ENCODE measurements at regions not wholly inside any gene's neighbourhood (a gene's known extent, or its start where the extent isn't known, plus 50 kb on each side); places are given as distances from the start of the nearest gene placed in this dataset.

DNA sequence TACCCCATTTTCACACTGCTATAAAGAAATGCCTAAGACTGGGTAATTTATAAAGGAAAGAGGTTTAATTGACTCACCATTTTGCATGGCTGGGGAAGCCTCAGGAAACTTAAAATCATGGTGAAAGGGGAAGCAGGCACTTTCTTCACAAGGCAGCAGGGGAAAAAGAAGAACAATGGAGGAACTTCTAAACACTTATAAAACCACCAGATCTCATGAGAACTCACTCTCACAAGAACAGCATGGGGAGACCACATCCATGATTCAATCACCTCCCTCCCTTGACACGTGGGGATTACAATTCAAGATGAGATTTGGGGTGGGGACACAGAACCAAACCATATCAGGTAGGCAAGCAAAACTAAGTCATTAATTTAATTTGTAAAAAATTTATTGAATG, 343.2 kb downstream of the FRK start:
- no peak overlapping the region for H3K4me3 Mint-ChIP-seq
- H3K27me3 Mint-ChIP-seq = no peaks in the 10 kb centered on the region
- no peaks in the 10 kb centered on the region for H3K9me3 Mint-ChIP-seq
- no peaks in the 10 kb centered on the region for H3K36me3 Mint-ChIP-seq (ENCODE audit: low read depth)
- H3K4me1 Mint-ChIP-seq (ENCODE audit: low read depth) = no peaks in the 10 kb centered on the region
- no peak overlapping the region for H3K27ac Mint-ChIP-seq

DNA sequence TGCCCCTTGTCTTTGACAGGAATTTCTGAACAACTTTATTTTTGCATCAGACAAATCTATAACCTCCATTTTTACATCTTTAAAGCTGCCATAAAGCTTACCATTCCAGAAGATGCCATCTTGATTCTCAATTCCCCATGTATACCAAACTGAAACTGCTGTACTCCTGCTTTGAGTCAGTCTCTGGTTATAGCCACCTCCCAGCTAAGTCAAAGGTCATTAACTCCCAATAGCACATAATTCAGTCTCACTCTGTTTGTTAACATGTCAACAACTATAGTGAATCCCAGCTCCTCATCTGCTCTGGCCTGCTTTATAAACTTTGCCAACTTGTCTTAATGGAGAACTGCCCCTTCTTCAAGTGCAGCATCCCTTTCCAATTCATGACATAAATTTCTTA, 343.6 kb downstream of the FRK start:
- H3K36me3 Mint-ChIP-seq (ENCODE audit: low read depth) = no peaks in the 10 kb centered on the region
- no peaks in the 10 kb centered on the region for H3K27me3 Mint-ChIP-seq
- H3K9me3 Mint-ChIP-seq = no peaks in the 10 kb centered on the region
- H3K27ac Mint-ChIP-seq = no peak overlapping the region
- H3K4me1 Mint-ChIP-seq (ENCODE audit: low read depth) = no peaks in the 10 kb centered on the region
- no peak overlapping the region for H3K4me3 Mint-ChIP-seq

DNA sequence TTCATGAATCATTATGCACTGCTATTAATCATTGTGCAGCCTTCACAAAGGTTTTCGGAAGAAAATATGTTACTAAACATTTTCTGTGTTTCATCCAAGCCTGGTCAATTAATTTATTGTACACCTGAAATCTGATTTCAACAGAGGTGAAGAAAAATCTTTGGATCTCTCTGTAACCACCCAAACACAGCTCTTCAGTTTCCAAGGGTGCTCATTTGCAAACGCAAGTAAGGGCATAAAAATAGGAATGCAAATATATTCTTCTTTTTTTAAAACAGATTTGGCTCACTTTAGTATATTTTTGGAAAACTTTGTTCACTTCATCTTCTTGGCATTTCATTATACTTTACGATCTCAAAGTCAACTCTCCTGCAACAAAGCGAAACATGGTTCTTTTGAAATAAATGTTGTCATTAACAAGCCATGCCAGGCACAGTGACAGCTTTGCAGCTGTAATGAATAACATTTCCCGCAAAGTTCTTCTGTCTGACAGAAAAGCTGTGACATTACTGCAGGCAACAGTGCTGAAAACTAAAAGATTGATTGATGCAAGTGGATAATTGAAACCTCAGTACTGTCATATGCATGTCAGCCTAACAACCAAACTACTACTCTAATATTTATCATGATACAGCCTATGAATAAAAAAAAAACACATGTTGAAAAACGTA, 348.3 kb downstream of the FRK start:
- Mint-ChIP-seq H3K4me3 (no peak overlapping the region), H3K36me3 (ENCODE audit: low read depth) (no peaks in the 10 kb centered on the region), H3K27me3 (no peaks in the 10 kb centered on the region), H3K27ac (no peak overlapping the region), H3K9me3 (no peaks in the 10 kb centered on the region), H3K4me1 (ENCODE audit: low read depth) (no peaks in the 10 kb centered on the region)

DNA sequence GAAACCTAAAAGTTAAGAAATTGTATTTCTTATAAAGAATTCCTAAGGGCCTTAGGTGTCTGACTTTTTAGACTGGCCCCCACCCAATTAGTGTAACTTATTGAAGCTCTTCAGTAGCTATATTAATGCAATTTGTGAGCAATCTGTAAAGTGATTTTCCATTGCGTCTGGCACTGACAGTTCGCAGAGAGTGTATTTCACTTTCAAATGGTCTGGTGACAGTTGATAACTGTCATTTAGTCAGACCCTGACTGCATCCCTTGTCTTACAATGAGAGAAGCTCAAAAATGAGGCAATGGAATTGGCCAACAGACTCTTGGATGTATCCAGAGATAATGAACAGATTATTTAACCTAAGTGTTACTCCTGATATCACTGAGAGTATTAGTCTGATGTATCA, 351.8 kb downstream of the FRK start:
- Mint-ChIP-seq H3K36me3 (ENCODE audit: low read depth) (no peaks in the 10 kb centered on the region), H3K27ac (no peak overlapping the region), H3K9me3 (peaks cover 4% of the 10 kb centered on the region), H3K4me1 (ENCODE audit: low read depth) (no peaks in the 10 kb centered on the region), H3K27me3 (no peaks in the 10 kb centered on the region), H3K4me3 (no peak overlapping the region)

GRCh38 chr6:115706981-115707380, 353.7 kb downstream of the FRK start:
- H3K4me3 Mint-ChIP-seq = no peak overlapping the region
- no peak overlapping the region for H3K27ac Mint-ChIP-seq
- no peaks in the 10 kb centered on the region for H3K27me3 Mint-ChIP-seq
- peaks cover 11% of the 10 kb centered on the region for H3K9me3 Mint-ChIP-seq
- H3K36me3 Mint-ChIP-seq (ENCODE audit: low read depth) = no peaks in the 10 kb centered on the region
- H3K4me1 Mint-ChIP-seq (ENCODE audit: low read depth) = no peaks in the 10 kb centered on the region

GRCh38 chr6:115706324-115706723, 354.4 kb downstream of the FRK start:
- no peaks in the 10 kb centered on the region for H3K4me1 Mint-ChIP-seq (ENCODE audit: low read depth)

GRCh38 chr6:115704028-115704427, 356.7 kb downstream of the FRK start:
- H3K36me3 Mint-ChIP-seq (ENCODE audit: low read depth) = no peaks in the 10 kb centered on the region
- H3K9me3 Mint-ChIP-seq = peaks cover 11% of the 10 kb centered on the region
- no peaks in the 10 kb centered on the region for H3K4me1 Mint-ChIP-seq (ENCODE audit: low read depth)
- H3K27me3 Mint-ChIP-seq = no peaks in the 10 kb centered on the region
- H3K27ac Mint-ChIP-seq = no peak overlapping the region
- no peak overlapping the region for H3K4me3 Mint-ChIP-seq

More at GRCh38 chr6:115706324-115706723, 354.4 kb downstream of the FRK start:
- Mint-ChIP-seq H3K9me3 (peaks cover 11% of the 10 kb centered on the region), H3K4me3 (no peak overlapping the region), H3K27me3 (no peaks in the 10 kb centered on the region), H3K36me3 (ENCODE audit: low read depth) (no peaks in the 10 kb centered on the region), H3K27ac (no peak overlapping the region)

DNA sequence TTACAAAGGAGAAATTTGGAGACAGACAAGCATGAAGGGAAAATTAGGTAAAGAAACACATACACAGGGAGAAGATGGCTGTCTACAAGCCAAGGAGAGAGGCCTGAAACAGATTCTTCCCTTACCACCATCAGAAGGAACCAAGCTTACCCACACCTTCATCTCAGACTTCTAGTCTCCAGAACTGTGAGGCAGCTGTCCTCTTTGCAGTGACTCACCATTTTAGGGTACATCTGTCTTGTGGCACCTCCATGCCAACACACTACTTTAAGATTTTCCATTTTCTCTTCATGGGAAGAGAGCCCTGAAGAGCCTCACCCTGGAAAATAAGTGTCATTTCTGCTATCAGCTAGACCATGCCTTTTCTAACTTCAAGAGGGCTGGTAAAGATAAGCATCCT, 369.3 kb downstream of the FRK start:
- Mint-ChIP-seq H3K36me3 (ENCODE audit: low read depth) (no peaks in the 10 kb centered on the region), H3K27me3 (no peaks in the 10 kb centered on the region), H3K9me3 (peaks cover 4% of the 10 kb centered on the region), H3K4me3 (no peak overlapping the region), H3K4me1 (ENCODE audit: low read depth) (no peaks in the 10 kb centered on the region), H3K27ac (no peak overlapping the region)

DNA sequence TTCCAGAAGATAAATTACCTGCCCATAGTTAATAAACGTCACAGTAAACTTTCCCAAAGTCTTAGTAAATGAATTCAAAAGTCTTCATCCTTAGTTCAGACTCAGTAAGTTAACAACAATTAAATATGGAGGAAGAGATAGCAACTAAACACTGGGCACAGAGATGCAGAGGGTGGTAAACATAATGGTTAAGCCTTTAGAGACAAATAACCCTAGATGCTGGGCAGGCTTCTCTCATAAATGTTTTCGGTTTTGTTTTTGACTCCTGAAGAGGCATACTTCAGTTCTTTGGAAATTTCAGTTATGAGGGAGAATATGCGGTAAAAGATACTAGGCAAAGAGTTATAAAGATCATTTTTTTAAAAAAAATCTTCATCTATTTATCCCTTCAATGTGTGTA, 369.8 kb downstream of the FRK start:
- Mint-ChIP-seq H3K27ac (no peak overlapping the region), H3K4me3 (no peak overlapping the region), H3K27me3 (no peaks in the 10 kb centered on the region), H3K9me3 (no peaks in the 10 kb centered on the region), H3K36me3 (ENCODE audit: low read depth) (no peaks in the 10 kb centered on the region), H3K4me1 (ENCODE audit: low read depth) (no peaks in the 10 kb centered on the region)

- Mint-ChIP-seq H3K4me1 (ENCODE audit: low read depth) (no peaks in the 10 kb centered on the region), H3K36me3 (ENCODE audit: low read depth) (no peaks in the 10 kb centered on the region), H3K27ac (no peak overlapping the region), H3K4me3 (no peak overlapping the region), H3K27me3 (no peaks in the 10 kb centered on the region), H3K9me3 (no peaks in the 10 kb centered on the region)
These were observed 378.5 kb downstream of the FRK start for GRCh38 chr6:115681978-115682775.

DNA sequence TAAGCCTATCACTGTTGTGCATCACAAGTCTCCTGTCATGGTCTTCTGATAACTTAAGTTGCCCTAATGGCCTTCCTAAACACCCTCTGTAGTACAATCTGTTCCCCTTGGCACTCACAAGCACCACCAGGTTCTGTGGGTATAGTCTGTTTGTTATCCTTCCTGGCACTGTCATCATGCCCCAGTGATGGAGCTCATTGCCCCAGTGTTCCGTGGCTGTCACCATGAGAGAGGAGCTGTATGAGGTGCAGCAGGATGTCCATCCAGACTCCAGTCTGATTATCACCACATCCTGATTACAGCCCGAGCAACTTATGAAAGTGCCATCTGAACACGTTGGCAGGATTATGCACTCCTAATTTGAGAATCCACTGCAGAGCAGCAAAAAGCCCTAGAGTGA, 380.1 kb downstream of the FRK start:
- Mint-ChIP-seq H3K36me3 (ENCODE audit: low read depth) (no peaks in the 10 kb centered on the region), H3K9me3 (no peaks in the 10 kb centered on the region), H3K27ac (no peak overlapping the region), H3K27me3 (no peaks in the 10 kb centered on the region), H3K4me3 (no peak overlapping the region), H3K4me1 (ENCODE audit: low read depth) (no peaks in the 10 kb centered on the region)

DNA sequence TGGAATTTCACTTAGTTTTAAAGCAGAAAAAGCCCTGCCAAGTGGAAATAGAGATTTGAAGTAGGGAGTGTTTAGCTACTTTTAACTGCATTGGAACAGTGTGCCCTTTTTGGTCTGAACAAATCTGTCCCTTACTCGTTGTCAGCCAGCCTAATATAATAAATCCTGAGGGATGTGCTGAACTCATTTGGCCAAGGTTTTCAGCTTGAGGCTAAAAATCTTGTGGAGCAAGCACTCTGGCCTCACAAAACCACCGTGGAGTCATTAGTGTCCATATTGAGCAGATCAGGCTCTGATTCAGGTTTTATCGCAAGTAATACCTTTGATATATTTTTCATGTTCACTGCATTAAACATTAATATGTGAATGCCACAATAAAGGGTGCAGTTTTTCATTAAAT, 383.5 kb downstream of the FRK start:
- Mint-ChIP-seq H3K36me3 (ENCODE audit: low read depth) (no peaks in the 10 kb centered on the region), H3K4me1 (ENCODE audit: low read depth) (no peaks in the 10 kb centered on the region), H3K4me3 (no peak overlapping the region), H3K27me3 (no peaks in the 10 kb centered on the region), H3K27ac (no peak overlapping the region), H3K9me3 (no peaks in the 10 kb centered on the region)

DNA sequence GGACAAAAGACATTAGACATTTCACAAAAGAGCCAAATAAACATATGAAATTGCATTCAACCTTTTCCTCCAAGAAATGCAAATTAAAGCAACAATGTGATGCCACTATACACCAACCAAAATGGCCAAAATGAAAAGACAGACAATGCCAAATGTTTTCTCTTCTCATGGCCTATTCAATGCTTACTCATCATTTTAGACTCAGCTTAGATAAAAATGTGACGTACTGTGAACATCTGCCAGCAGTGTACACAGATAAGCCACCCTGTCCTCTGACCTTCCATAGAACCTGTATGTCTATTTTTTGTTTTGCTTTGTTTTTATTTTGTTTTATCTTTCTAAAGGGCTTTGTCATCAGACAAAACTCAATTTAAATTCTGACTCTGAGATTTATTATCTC, 385.2 kb downstream of the FRK start:
- Mint-ChIP-seq H3K4me3 (no peak overlapping the region), H3K27me3 (no peaks in the 10 kb centered on the region), H3K4me1 (ENCODE audit: low read depth) (no peaks in the 10 kb centered on the region), H3K36me3 (ENCODE audit: low read depth) (no peaks in the 10 kb centered on the region), H3K27ac (no peak overlapping the region), H3K9me3 (no peaks in the 10 kb centered on the region)

- no peaks in the 10 kb centered on the region for H3K36me3 Mint-ChIP-seq (ENCODE audit: low read depth)
- no peaks in the 10 kb centered on the region for H3K4me1 Mint-ChIP-seq (ENCODE audit: low read depth)
- H3K4me3 Mint-ChIP-seq = no peak overlapping the region
- H3K27ac Mint-ChIP-seq = no peak overlapping the region
- no peaks in the 10 kb centered on the region for H3K9me3 Mint-ChIP-seq
- H3K27me3 Mint-ChIP-seq = no peaks in the 10 kb centered on the region
These were observed 391.9 kb downstream of the FRK start for GRCh38 chr6:115668781-115669180.

GRCh38 chr6:115668211-115668610, 392.5 kb downstream of the FRK start:
- no peaks in the 10 kb centered on the region for H3K4me1 Mint-ChIP-seq (ENCODE audit: low read depth)
- no peak overlapping the region for H3K27ac Mint-ChIP-seq
- H3K9me3 Mint-ChIP-seq = no peaks in the 10 kb centered on the region
- no peak overlapping the region for H3K4me3 Mint-ChIP-seq
- no peaks in the 10 kb centered on the region for H3K36me3 Mint-ChIP-seq (ENCODE audit: low read depth)
- H3K27me3 Mint-ChIP-seq = no peaks in the 10 kb centered on the region

All from stimulated activated naive CD8-positive, alpha-beta T cell treated with anti-CD3 and anti-CD28 coated beads, Interleukin-15, Interleukin-2, amounts not matched to agents 100 ng/mL and 50 ng/mL, for 24 hours (primary cell).